ENCODE measurements at regions not wholly inside any gene's neighbourhood (a gene's known extent, or its start where the extent isn't known, plus 50 kb on each side); places are given as distances from the start of the nearest gene placed in this dataset.

GRCh38 chr3:193935916-193936315 is 200.0 kb upstream of the HES1 start:
- TF ChIP-seq CTCF (optimal IDR thresholded peaks at IDR 0.05 in 1 of 3, IDR thresholded peaks at IDR 0.05 in 1 of 3, conservative IDR thresholded peaks at IDR 0.05 in 1 of 3; ENCODE audit: extremely low read depth in 1 of 3, insufficient read depth in 2 of 3, low read length in 3 of 3) (no peak), EZH2 (IDR thresholded peaks at IDR 0.05; ENCODE audit: low read length) (no peak)

Measured in keratinocyte (primary cell).